Fibroblast of lung (primary cell): ENCODE measurements at regions not wholly inside any gene's neighbourhood (a gene's known extent, or its start where the extent isn't known, plus 50 kb on each side); places are given as distances from the start of the nearest gene placed in this dataset.
"Not testable (repeated sequence)": the region's sequence is repeated elsewhere in the genome, so short reads cannot be mapped to it uniquely, and the experiment has no call there.

Experiments
- EZH2 ChIP-seq: IDR thresholded peaks from 2 replicates; pipeline ENCODE4 v1.5.1; 2012; ENCODE audit warnings: low read length, control low read depth, mild to moderate bottlenecking; ENCODE audit errors: missing control alignments
- TF ChIP-seq, protein P1 (sequence below), 2 donors: IDR thresholded peaks in 1 of 2; conservative IDR thresholded peaks in 1 of 2; 1 replicate in 1 of 2; 2 replicates in 1 of 2; pipeline ENCODE4 v1.5.1; 2011 to 2012; ENCODE audit warnings: low read length in 2 of 2, control low read depth in 1 of 2, inconsistent platforms in 1 of 2, low read depth in 1 of 2, mild to moderate bottlenecking in 1 of 2

DNA sequence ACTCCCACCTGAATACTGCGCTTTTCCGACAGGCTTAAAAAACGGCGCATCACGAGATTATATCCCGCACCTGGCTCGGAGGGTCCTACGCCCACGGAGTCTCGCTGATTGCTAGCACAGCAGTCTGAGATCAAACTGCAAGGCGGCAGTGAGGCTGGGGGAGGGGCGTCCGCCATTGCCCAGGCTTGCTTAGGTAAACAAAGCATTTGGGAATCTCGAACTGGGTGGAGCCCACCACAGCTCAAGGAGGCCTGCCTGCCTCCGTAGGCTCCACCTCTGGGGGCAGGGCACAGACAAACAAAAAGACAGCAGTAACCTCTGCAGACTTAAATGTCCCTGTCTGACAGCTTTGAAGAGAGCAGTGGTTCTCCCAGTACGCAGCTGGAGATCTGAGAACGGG is 976.2 kb upstream of the TMEFF2 start:
- TF ChIP-seq, protein P1, sequence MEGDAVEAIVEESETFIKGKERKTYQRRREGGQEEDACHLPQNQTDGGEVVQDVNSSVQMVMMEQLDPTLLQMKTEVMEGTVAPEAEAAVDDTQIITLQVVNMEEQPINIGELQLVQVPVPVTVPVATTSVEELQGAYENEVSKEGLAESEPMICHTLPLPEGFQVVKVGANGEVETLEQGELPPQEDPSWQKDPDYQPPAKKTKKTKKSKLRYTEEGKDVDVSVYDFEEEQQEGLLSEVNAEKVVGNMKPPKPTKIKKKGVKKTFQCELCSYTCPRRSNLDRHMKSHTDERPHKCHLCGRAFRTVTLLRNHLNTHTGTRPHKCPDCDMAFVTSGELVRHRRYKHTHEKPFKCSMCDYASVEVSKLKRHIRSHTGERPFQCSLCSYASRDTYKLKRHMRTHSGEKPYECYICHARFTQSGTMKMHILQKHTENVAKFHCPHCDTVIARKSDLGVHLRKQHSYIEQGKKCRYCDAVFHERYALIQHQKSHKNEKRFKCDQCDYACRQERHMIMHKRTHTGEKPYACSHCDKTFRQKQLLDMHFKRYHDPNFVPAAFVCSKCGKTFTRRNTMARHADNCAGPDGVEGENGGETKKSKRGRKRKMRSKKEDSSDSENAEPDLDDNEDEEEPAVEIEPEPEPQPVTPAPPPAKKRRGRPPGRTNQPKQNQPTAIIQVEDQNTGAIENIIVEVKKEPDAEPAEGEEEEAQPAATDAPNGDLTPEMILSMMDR (conservative IDR thresholded peaks at IDR 0.05 in 1 of 2, IDR thresholded peaks at IDR 0.05 in 1 of 2; ENCODE audit: low read depth in 1 of 2, low read length in 2 of 2), result not testable (repeated sequence)
- TF ChIP-seq EZH2, result not testable (repeated sequence)
